Smooth muscle cell (in vitro differentiated cells): ENCODE measurements at regions not wholly inside any gene's neighbourhood (a gene's known extent, or its start where the extent isn't known, plus 50 kb on each side); places are given as distances from the start of the nearest gene placed in this dataset.

Experiments
- DNase-seq: peaks from one replicate; lab custom pipeline; 2025; ENCODE audit not compliant: unreplicated experiment; lab: John Stamatoyannopoulos, UW
- H2AFZ ChIP-seq: fragments of 200-600 bp; sonication (generic); 2 replicates; pipeline ENCODE4 v1.6.0; 2016; ENCODE audit warnings: antibody characterized with exemption, low read depth, mild to moderate bottlenecking
- H3F3A ChIP-seq: fragments of 200-600 bp; sonication (generic); 2 replicates; pipeline ENCODE4 v1.6.0; 2017; ENCODE audit warnings: antibody characterized with exemption, low read depth
- H3K27ac ChIP-seq: fragments of 200-600 bp; sonication (generic); 2 replicates; pipeline ENCODE4 v1.5.1; 2016; ENCODE audit warnings: low read depth, mild to moderate bottlenecking
- H3K27me3 ChIP-seq: fragments of 200-600 bp; sonication (generic); 2 replicates; pipeline ENCODE4 v1.6.1; 2016; ENCODE audit warnings: low read depth, mild to moderate bottlenecking
- H3K36me3 ChIP-seq: fragments of 200-600 bp; sonication (generic); 2 replicates; pipeline ENCODE4 v1.5.1; 2016; ENCODE audit warnings: low read depth
- H3K4me1 ChIP-seq: fragments of 200-600 bp; sonication (generic); 2 replicates; pipeline ENCODE4 v1.5.1; 2016; ENCODE audit warnings: low read depth
- H3K4me2 ChIP-seq: fragments of 200-600 bp; sonication (generic); 2 replicates; pipeline ENCODE4 v1.6.0; 2016; ENCODE audit warnings: mild to moderate bottlenecking
- H3K4me3 ChIP-seq: fragments of 200-600 bp; sonication (generic); 2 replicates; pipeline ENCODE4 v1.5.1; 2016; ENCODE audit warnings: mild to moderate bottlenecking
- H3K79me2 ChIP-seq: fragments of 200-600 bp; sonication (generic); 2 replicates; pipeline ENCODE4 v1.6.0; 2016; ENCODE audit warnings: low read depth, mild to moderate bottlenecking
- H3K9ac ChIP-seq: fragments of 200-600 bp; sonication (generic); 2 replicates; pipeline ENCODE4 v1.6.0; 2016; ENCODE audit warnings: low read depth
- H3K9me3 ChIP-seq: fragments of 200-600 bp; sonication (generic); replicated peaks from 2 replicates; pipeline ENCODE4 v1.5.1; 2016; ENCODE audit warnings: low read depth
- H4K20me1 ChIP-seq: fragments of 200-600 bp; sonication (generic); 2 replicates; pipeline ENCODE4 v1.6.0; 2016; ENCODE audit warnings: low read depth
- CTCF ChIP-seq: fragments of 200-600 bp; sonication (generic); IDR thresholded peaks from 2 replicates; pipeline ENCODE4 v1.5.1; 2017; ENCODE audit warnings: borderline replicate concordance, mild to moderate bottlenecking, antibody characterized with exemption; ENCODE audit not compliant: insufficient read depth, poor library complexity, severe bottlenecking
- WGBS: methylation state at CpG from one replicate; pipeline ENCODE4 v1.1.7; 2016; ENCODE audit warnings: low lambda C conversion rate; 5-methylcytosine and 5-hydroxymethylcytosine counted together

- Histone ChIP-seq H3K9ac (no peak overlapping the region), H3K4me1 (peaks cover 4% of the 10 kb centered on the region), H4K20me1 (no peaks in the 10 kb centered on the region), H2AFZ (no peak overlapping the region), H3K9me3 (no peaks in the 10 kb centered on the region), H3K4me3 (no peak overlapping the region), H3K27ac (no peak overlapping the region), H3F3A (no peaks in the 10 kb centered on the region), H3K79me2 (no peaks in the 10 kb centered on the region), H3K27me3 (no peaks in the 10 kb centered on the region), H3K4me2 (no peak overlapping the region), H3K36me3 (no peaks in the 10 kb centered on the region)
- no peak for TF ChIP-seq CTCF
- no peak for DNase-seq
- WGBS: 89% methylated on average over 3 of the region's 3 CpGs
Measured at GRCh38 chr5:107242411-107243219, 428.1 kb downstream of the EFNA5 start.

GRCh38 chr5:107241841-107242240 lies 428.9 kb downstream of the EFNA5 start:
- DNase-seq: no peak
- Histone ChIP-seq H3K27ac (no peak overlapping the region), H3K9me3 (no peaks in the 10 kb centered on the region), H3F3A (no peaks in the 10 kb centered on the region), H3K4me3 (no peak overlapping the region), H2AFZ (no peak overlapping the region), H3K79me2 (no peaks in the 10 kb centered on the region), H3K4me1 (peaks cover 4% of the 10 kb centered on the region), H3K4me2 (no peak overlapping the region), H3K36me3 (no peaks in the 10 kb centered on the region), H4K20me1 (no peaks in the 10 kb centered on the region), H3K9ac (no peak overlapping the region), H3K27me3 (no peaks in the 10 kb centered on the region)
- WGBS: 75% methylated on average over 1 of the region's 1 CpG
- TF ChIP-seq CTCF: no peak

GRCh38 chr5:107235167-107235566 lies 435.6 kb downstream of the EFNA5 start:
- no peaks in the 10 kb centered on the region for H3K36me3 ChIP-seq
- H3K4me3 ChIP-seq: no peak overlapping the region
- no peaks in the 10 kb centered on the region for H4K20me1 ChIP-seq
- no peak overlapping the region for H3K27ac ChIP-seq
- 68% methylated on average over 6 of the region's 6 CpGs for WGBS
- no peaks in the 10 kb centered on the region for H3K27me3 ChIP-seq
- TF ChIP-seq CTCF: no peak
- H3K9ac ChIP-seq: no peak overlapping the region
- H3K4me1 ChIP-seq: no peaks in the 10 kb centered on the region
- DNase-seq: no peak
- no peaks in the 10 kb centered on the region for H3K79me2 ChIP-seq
- peak overlapping the region; percentile 66 for H3K4me2 ChIP-seq
- H2AFZ ChIP-seq: no peak overlapping the region
- no peaks in the 10 kb centered on the region for H3K9me3 ChIP-seq
- no peaks in the 10 kb centered on the region for H3F3A ChIP-seq

- Histone ChIP-seq H3K4me3 (no peak overlapping the region), H3K4me1 (no peaks in the 10 kb centered on the region)
- 76% methylated on average over 4 of the region's 4 CpGs for WGBS
Measured at GRCh38 chr5:107232788-107233187, 437.9 kb downstream of the EFNA5 start.

More at GRCh38 chr5:107232788-107233187, 437.9 kb downstream of the EFNA5 start:
- H3K27me3 ChIP-seq: no peaks in the 10 kb centered on the region
- no peak overlapping the region for H3K9ac ChIP-seq
- DNase-seq: no peak
- no peak overlapping the region for H2AFZ ChIP-seq
- no peaks in the 10 kb centered on the region for H3K36me3 ChIP-seq
- no peak for TF ChIP-seq CTCF
- no peak overlapping the region for H3K27ac ChIP-seq
- H3K9me3 ChIP-seq: no peaks in the 10 kb centered on the region
- H3K79me2 ChIP-seq: no peaks in the 10 kb centered on the region
- peak overlapping the region; percentile 32 for H3K4me2 ChIP-seq
- H3F3A ChIP-seq: no peaks in the 10 kb centered on the region
- H4K20me1 ChIP-seq: no peaks in the 10 kb centered on the region
